Gastrocnemius medialis (tissue), 4 donors: ENCODE measurements at regions not wholly inside any gene's neighbourhood (a gene's known extent, or its start where the extent isn't known, plus 50 kb on each side); places are given as distances from the start of the nearest gene placed in this dataset.

ENCODE experiments used
- CTCF ChIP-seq, 5 experiments: fragments of 450-650 bp in 3 of 5; fragments of 200-600 bp in 2 of 5; sonication (generic) in 2 of 5; IDR thresholded peaks in 4 of 5; conservative IDR thresholded peaks in 1 of 5; 1 replicate in 4 of 5; 2 replicates in 1 of 5; pipeline ENCODE4 v1.5.1; 2016 to 2019; ENCODE audit warnings: antibody characterized with exemption in 5 of 5, mild to moderate bottlenecking in 3 of 5, moderate library complexity in 3 of 5
- POLR2A ChIP-seq, 2 donors: fragments of 450-650 bp; IDR thresholded peaks; one replicate each; pipeline ENCODE4 v1.6.1; 2017; ENCODE audit warnings: antibody characterized with exemption in 2 of 2, mild to moderate bottlenecking in 2 of 2, moderate library complexity in 2 of 2

GRCh38 chr4:60897415-60897814 is 302.7 kb upstream of the ADGRL3 start:
- TF ChIP-seq CTCF (IDR thresholded peaks at IDR 0.05 in 4 of 5, conservative IDR thresholded peaks at IDR 0.05 in 1 of 5) (no peak), POLR2A (IDR thresholded peaks at IDR 0.05) (no peak)
